ENCODE measurements at regions not wholly inside any gene's neighbourhood (a gene's known extent, or its start where the extent isn't known, plus 50 kb on each side); places are given as distances from the start of the nearest gene placed in this dataset.
A peak's percentile ranks its signal among the peaks of the same experiment; 100 is the strongest.

GRCh38 chr2:176536439-176537133 lies 267.3 kb downstream of the MTX2 start:
- DNase-seq (ENCODE audit: low read depth in 2 of 3, low spot score in 1 of 3) = no peak

- no peak for DNase-seq (ENCODE audit: low read depth in 2 of 3, low spot score in 1 of 3)
These were observed 268.7 kb downstream of the MTX2 start for GRCh38 chr2:176537932-176538331.

GRCh38 chr2:176540995-176541394 lies 271.8 kb downstream of the MTX2 start:
- no peak for DNase-seq (ENCODE audit: low read depth in 2 of 3, low spot score in 1 of 3)

- no peak for DNase-seq (ENCODE audit: low read depth in 2 of 3, low spot score in 1 of 3)
These were observed 273.2 kb downstream of the MTX2 start for GRCh38 chr2:176542476-176542875.

- DNase-seq (ENCODE audit: low read depth in 2 of 3, low spot score in 1 of 3) = no peak
These were observed 275.3 kb downstream of the MTX2 start for GRCh38 chr2:176544557-176544956.

GRCh38 chr2:176544991-176545956 lies 276.0 kb downstream of the MTX2 start:
- DNase-seq (ENCODE audit: low read depth in 2 of 3, low spot score in 1 of 3) = no peak

- DNase-seq (ENCODE audit: low read depth in 2 of 3, low spot score in 1 of 3) = no peak
These were observed 277.3 kb downstream of the MTX2 start for GRCh38 chr2:176546550-176546949.

GRCh38 chr2:176552501-176553135 lies 283.4 kb downstream of the MTX2 start:
- no peak for DNase-seq (ENCODE audit: low read depth in 2 of 3, low spot score in 1 of 3)

- DNase-seq (ENCODE audit: low read depth in 2 of 3, low spot score in 1 of 3) = peak in 1 of 3 donors; percentile 6
These were observed 284.5 kb downstream of the MTX2 start for GRCh38 chr2:176553685-176554100.

GRCh38 chr2:176554101-176555048 lies 285.1 kb downstream of the MTX2 start:
- peak in 1 of 3 donors; percentile 24 for DNase-seq (ENCODE audit: low read depth in 2 of 3, low spot score in 1 of 3)

- DNase-seq (ENCODE audit: low read depth in 2 of 3, low spot score in 1 of 3) = no peak
These were observed 285.9 kb downstream of the MTX2 start for GRCh38 chr2:176555112-176555511.

GRCh38 chr2:176555781-176556180 lies 286.5 kb downstream of the MTX2 start:
- no peak for DNase-seq (ENCODE audit: low read depth in 2 of 3, low spot score in 1 of 3)

- no peak for DNase-seq (ENCODE audit: low read depth in 2 of 3, low spot score in 1 of 3)
These were observed 287.1 kb downstream of the MTX2 start for GRCh38 chr2:176556373-176556772.

- no peak for DNase-seq (ENCODE audit: low read depth in 2 of 3, low spot score in 1 of 3)
These were observed 288.6 kb downstream of the MTX2 start for GRCh38 chr2:176557821-176558220.

GRCh38 chr2:176558574-176559140 lies 289.4 kb downstream of the MTX2 start:
- no peak for DNase-seq (ENCODE audit: low read depth in 2 of 3, low spot score in 1 of 3)

- no peak for DNase-seq (ENCODE audit: low read depth in 2 of 3, low spot score in 1 of 3)
These were observed 291.1 kb downstream of the MTX2 start for GRCh38 chr2:176560296-176560695.

GRCh38 chr2:176561706-176562105 lies 292.5 kb downstream of the MTX2 start:
- no peak for DNase-seq (ENCODE audit: low read depth in 2 of 3, low spot score in 1 of 3)

- DNase-seq (ENCODE audit: low read depth in 2 of 3, low spot score in 1 of 3) = no peak
These were observed 293.3 kb downstream of the MTX2 start for GRCh38 chr2:176562359-176563078.

GRCh38 chr2:176565641-176566323 lies 296.5 kb downstream of the MTX2 start:
- no peak for DNase-seq (ENCODE audit: low read depth in 2 of 3, low spot score in 1 of 3)
